PFSK-1 (cell line): ENCODE measurements at regions not wholly inside any gene's neighbourhood (a gene's known extent, or its start where the extent isn't known, plus 50 kb on each side); places are given as distances from the start of the nearest gene placed in this dataset.

ENCODE experiments used
- POLR2AphosphoS5 ChIP-seq: IDR thresholded peaks from 2 replicates; pipeline ENCODE4 v1.6.1; 2012; ENCODE audit warnings: low read depth, mild to moderate bottlenecking, control low read depth, low read length, moderate library complexity
- REST ChIP-seq, 2 experiments: IDR thresholded peaks; 2 replicates each; pipeline versions ENCODE4 v1.6.1 to v1.8.0; 2011 to 2012; ENCODE audit warnings: low read depth in 2 of 2, low read length in 2 of 2, control low read depth in 1 of 2, inconsistent platforms in 1 of 2, mild to moderate bottlenecking in 1 of 2, moderate library complexity in 1 of 2; ENCODE audit not compliant: insufficient read depth in 1 of 2
- SIN3A ChIP-seq: IDR thresholded peaks from 2 replicates; pipeline ENCODE4 v1.6.1; 2012; ENCODE audit warnings: mild to moderate bottlenecking, low read length, moderate library complexity, borderline replicate concordance; ENCODE audit not compliant: insufficient read depth
- TAF1 ChIP-seq: IDR thresholded peaks from 2 replicates; pipeline ENCODE4 v1.6.1; 2012; ENCODE audit warnings: low read length, control low read depth, borderline replicate concordance; ENCODE audit not compliant: insufficient read depth

GRCh38 chr5:110053824-110054223, 364.1 kb downstream of the MAN2A1 start:
- TF ChIP-seq TAF1, result no peak
- no peak for TF ChIP-seq POLR2AphosphoS5
- TF ChIP-seq SIN3A, result no peak
- TF ChIP-seq REST (IDR thresholded peaks at IDR 0.05; ENCODE audit: insufficient read depth in 1 of 2, low read depth in 2 of 2, low read length in 2 of 2), result no peak
